ENCODE measurements at regions not wholly inside any gene's neighbourhood (a gene's known extent, or its start where the extent isn't known, plus 50 kb on each side); places are given as distances from the start of the nearest gene placed in this dataset.
"Not testable (repeated sequence)": the region's sequence is repeated elsewhere in the genome, so short reads cannot be mapped to it uniquely, and the experiment has no call there.

DNA sequence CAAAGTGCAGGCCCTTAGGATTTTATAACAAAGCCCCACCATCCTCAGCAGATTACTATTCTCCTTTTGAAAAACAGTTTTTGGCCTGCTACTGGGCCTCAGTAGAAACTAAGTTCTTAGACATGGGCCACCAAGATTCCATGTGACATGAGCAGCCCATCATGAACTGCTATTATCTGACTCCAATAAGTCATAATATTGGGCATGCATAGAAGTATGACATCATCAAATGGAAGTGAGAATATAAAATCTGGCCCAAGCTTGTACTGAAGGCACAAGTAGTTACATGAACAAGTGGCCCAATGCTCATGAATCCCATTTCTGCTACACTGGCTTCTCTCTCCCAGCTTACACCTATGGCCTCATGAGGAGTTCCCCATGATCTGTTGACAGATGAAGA lies 404.8 kb downstream of the EPHA5 start:
- no peak for DNase-seq

DNA sequence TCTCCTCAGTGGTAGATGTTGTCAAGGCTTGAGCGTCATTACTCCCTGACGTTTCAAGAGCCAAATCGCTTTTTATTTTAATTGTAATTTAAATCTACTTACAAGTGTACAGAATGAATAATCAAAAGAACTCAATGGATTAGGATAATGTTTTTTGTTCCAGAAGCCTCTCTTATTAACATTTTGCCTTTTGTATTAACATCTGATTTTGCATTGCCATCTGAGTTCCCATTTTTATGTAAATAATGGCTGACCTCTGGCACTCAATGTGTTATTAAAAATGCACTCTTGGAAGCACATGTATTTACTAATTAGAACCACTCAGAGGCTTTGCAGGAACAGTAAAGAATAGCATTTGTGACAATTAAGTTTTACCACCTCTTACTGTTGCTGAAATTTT lies 411.0 kb downstream of the EPHA5 start:
- DNase-seq: no peak

DNA sequence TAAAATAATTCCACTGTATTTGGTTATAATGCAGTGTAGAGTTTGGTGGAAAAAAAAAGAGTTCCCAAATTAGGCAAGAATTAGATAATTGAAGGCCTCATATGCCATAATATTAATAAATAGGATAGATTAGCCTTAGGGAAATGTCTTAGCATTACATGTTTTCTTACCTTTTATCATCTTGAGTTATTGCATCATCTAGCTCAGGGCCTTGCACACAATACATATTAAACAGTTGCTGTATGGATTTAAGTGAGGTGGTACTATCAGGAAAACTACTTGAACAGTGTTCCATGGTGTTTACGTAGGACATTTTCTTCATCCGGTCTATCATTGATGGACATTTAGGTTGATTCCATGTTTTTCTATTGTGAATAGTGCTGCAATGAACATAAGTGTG lies 419.4 kb downstream of the EPHA5 start:
- DNase-seq: no peak

DNA sequence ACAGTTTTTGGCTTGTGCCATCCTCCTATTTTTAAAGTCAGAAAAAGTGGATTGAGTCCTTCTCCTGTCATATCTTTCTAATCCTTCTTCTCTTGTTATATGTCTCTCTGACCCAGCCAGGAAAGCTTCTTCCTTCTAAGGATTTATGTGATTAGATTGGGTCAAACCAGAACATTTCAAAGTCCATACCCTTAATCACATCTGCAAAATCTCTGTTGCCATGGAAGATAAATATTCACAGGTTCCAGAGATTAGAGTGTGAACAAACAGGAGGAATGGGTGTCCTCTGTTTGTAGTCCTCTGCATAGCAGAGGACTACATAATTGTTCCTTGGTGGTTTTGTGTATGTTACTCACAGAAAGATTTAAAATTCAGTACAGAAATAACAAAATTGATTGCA lies 421.2 kb downstream of the EPHA5 start:
- no peak for DNase-seq

- no peak for DNase-seq
Observed at GRCh38 chr4:65242156-65242846, 428.0 kb downstream of the EPHA5 start.

GRCh38 chr4:65241257-65241997 lies 428.9 kb downstream of the EPHA5 start:
- DNase-seq: no peak

DNA sequence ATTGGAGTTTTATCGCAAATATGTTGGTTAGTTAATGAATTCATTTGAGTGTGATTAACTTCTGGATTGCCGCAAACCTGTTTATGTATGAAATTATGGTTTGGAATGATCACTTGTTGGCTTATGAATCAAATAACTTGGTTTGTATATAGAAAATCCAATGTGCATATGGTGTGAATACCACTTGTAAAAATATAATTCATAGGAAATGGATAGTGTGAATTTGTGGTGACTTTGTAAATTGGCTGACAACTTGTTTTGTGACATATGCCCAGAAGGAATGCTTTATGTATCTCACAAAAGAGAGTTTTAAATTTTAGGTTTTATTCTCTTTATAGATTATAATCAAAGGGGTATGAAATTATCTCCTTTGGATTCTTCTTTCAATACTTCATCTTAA lies 436.2 kb downstream of the EPHA5 start:
- no peak for DNase-seq

GRCh38 chr4:65227628-65228027 lies 442.7 kb downstream of the EPHA5 start:
- DNase-seq: no peak

DNA sequence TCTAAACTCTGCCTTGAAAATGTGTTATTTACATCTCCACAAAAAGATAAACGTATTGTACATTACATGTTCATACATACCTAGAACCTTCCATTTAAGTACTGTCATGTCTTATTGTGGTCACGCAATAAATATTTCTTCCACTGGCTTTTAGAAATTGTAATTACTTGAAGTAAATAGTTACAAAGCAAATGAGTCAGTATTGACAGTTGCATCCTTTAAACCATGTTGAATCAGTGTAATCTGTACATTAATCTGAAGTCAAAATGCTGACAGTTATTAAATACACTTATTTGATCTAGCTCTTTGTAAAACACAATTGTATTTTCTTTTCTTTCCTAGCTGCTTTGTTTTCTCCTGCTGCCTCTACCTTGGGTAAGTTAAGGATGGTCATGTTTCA lies 446.7 kb downstream of the EPHA5 start:
- DNase-seq: no peak

DNA sequence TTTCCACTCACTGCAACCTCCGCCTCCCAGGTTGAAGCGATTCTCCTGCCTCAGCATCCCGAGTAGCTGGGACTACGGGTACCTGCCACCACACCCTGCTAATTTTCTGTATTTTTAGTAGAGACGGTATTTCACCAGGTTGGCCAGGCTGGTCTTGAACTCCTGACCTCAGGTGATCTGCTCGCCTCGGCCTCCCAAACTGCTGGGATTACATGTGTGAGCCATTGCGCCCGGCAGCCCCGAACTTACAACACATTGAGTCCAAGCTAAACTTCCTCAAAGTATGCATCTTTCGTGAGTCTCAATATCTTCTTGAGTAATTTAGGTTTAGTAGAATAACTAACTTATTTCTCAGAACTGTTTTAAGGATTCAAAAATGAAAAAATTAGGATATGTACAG lies 447.2 kb downstream of the EPHA5 start:
- DNase-seq: not testable (repeated sequence)

GRCh38 chr4:65217179-65217578 lies 453.1 kb downstream of the EPHA5 start:
- no peak for DNase-seq

GRCh38 chr4:65202853-65203236 lies 467.4 kb downstream of the EPHA5 start:
- DNase-seq: no peak

GRCh38 chr4:65202165-65202852 lies 468.0 kb downstream of the EPHA5 start:
- DNase-seq: no peak

GRCh38 chr4:65195666-65196065 lies 474.6 kb downstream of the EPHA5 start:
- DNase-seq: no peak

- no peak for DNase-seq
Observed at GRCh38 chr4:65195002-65195401, 475.3 kb downstream of the EPHA5 start.

- no peak for DNase-seq
Observed at GRCh38 chr4:65193985-65194384, 476.3 kb downstream of the EPHA5 start.

DNA sequence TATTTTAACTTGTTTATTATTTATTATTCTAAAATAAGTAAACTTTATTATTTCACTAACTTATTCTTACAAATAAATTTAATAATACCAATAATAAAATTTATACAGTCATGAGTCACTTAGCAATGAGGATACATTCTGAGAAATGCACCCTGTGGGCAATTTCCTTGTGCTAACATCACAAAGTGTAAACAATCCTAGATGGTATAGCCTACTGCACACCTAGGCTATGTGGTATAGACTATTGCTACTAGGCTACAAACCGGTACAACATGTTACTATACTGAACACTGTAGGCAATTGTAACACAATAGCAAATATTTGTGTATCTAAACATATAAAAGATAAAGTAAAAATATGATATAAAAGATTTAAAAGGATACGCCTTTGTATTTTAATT lies 479.5 kb downstream of the EPHA5 start:
- DNase-seq: no peak

DNA sequence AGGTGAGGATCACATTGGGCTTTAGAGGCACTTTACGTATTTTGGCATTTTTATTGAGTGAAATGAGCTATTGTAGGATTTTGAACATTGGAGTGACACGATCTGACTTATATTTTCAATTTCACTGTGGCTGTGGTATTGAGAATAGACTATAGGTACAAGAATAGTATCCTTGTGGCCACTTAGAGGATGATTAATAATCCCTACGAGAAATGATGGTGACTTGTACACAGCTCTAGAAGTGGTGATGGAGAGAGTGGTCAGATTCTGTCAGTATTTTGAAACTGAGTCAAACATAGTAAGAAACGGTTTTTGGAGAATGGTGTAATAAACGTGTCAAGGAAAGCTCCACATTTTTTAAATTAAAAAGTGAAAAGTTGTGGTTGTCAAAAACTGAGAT lies 494.7 kb downstream of the EPHA5 start:
- DNase-seq: no peak

- DNase-seq: no peak
Observed at GRCh38 chr4:65170768-65171514, 499.3 kb downstream of the EPHA5 start.

DNA sequence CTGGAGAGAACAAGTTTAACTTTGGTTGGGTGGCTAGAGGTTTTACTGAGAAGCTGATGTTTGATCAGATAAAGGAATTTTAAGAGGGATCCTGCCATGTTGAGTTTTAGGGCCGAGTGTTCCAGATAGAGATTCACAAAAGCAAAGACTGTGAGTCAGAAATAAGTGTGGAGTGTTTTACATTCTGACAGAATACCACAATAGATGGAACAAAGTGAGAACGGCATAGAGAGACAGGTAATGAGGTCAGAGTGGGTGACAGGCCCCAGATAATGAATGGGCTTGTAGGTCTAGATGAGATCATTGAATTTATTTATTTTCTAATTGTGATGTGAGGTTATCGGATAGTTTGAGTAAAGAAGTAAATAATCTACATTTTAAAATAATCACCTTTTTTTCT lies 502.6 kb downstream of the EPHA5 start:
- no peak for DNase-seq

- no peak for DNase-seq
Observed at GRCh38 chr4:65152205-65152604, 518.1 kb downstream of the EPHA5 start.

DNA sequence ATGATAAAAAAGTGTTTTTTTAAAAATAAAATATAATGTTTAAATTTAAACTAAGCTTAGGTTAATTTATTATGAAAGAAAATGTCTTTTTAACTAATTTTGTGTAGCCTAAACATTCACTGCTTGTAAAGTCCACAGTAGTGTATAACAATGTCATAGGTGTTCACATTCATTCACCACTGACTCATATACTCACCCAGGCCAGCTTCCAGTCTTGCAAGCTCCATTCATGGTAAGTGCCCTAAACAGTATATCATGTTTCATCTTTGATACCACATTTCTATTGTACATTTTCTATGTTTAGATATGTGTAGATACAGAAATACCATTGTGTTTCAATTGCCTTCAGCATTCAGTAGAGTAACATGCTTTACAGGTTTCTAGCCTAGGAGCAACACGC lies 530.3 kb downstream of the EPHA5 start:
- DNase-seq: no peak

- no peak for DNase-seq
Observed at GRCh38 chr4:65126200-65126599, 544.1 kb downstream of the EPHA5 start.

DNA sequence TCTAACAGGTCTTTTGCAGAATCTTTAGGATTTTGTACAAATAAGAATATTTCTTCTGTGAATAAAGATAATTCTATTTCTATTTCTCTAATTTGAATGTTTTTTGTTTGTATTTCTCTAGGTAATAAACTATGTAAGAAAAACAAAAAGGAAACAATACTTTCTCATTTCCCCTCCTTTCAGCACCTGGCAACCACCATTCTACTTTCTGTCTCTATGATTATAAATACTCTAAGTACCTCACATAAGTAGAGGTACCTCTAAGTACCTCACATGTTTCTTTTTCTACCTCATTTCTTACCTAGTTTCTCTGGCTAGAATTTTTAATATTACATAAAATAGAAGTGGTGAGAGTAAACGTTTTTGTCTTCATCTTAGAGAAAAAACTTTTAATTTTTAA lies 550.0 kb downstream of the EPHA5 start:
- no peak for DNase-seq
